ENCODE measurements at regions not wholly inside any gene's neighbourhood (a gene's known extent, or its start where the extent isn't known, plus 50 kb on each side); places are given as distances from the start of the nearest gene placed in this dataset.

- Histone ChIP-seq H3K27ac (no peak overlapping the region), H3K9me3 (no peaks in the 10 kb centered on the region), H3K36me3 (no peaks in the 10 kb centered on the region), H3K27me3 (no peaks in the 10 kb centered on the region), H3K4me1 (no peaks in the 10 kb centered on the region), H3K4me3 (no peak overlapping the region)
- 13% methylated on average over 3 of the region's 9 CpGs for WGBS
- no peak for DNase-seq (ENCODE audit: low spot score in 2 of 2)
- TF ChIP-seq, protein P1, sequence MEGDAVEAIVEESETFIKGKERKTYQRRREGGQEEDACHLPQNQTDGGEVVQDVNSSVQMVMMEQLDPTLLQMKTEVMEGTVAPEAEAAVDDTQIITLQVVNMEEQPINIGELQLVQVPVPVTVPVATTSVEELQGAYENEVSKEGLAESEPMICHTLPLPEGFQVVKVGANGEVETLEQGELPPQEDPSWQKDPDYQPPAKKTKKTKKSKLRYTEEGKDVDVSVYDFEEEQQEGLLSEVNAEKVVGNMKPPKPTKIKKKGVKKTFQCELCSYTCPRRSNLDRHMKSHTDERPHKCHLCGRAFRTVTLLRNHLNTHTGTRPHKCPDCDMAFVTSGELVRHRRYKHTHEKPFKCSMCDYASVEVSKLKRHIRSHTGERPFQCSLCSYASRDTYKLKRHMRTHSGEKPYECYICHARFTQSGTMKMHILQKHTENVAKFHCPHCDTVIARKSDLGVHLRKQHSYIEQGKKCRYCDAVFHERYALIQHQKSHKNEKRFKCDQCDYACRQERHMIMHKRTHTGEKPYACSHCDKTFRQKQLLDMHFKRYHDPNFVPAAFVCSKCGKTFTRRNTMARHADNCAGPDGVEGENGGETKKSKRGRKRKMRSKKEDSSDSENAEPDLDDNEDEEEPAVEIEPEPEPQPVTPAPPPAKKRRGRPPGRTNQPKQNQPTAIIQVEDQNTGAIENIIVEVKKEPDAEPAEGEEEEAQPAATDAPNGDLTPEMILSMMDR (IDR thresholded peaks at IDR 0.05) = no peak
- TF ChIP-seq POLR2AphosphoS5 (IDR thresholded peaks at IDR 0.05) = no peak
- no peak for TF ChIP-seq POLR2A (IDR thresholded peaks at IDR 0.05)
- no peak for TF ChIP-seq EP300 (IDR thresholded peaks at IDR 0.05)
Measured at GRCh38 chr2:104758199-104758620, 95.7 kb upstream of the POU3F3 start.

- TF ChIP-seq, protein P1 (IDR thresholded peaks at IDR 0.05) = no peak
- TF ChIP-seq POLR2AphosphoS5 (IDR thresholded peaks at IDR 0.05) = no peak
- no peak for TF ChIP-seq EP300 (IDR thresholded peaks at IDR 0.05)
- no peak for TF ChIP-seq POLR2A (IDR thresholded peaks at IDR 0.05)
- WGBS = 81% methylated on average over 8 of the region's 8 CpGs
- DNase-seq (ENCODE audit: low spot score in 2 of 2) = no peak
- Histone ChIP-seq H3K27me3 (no peaks in the 10 kb centered on the region), H3K36me3 (no peaks in the 10 kb centered on the region), H3K9me3 (no peaks in the 10 kb centered on the region), H3K4me1 (no peaks in the 10 kb centered on the region), H3K27ac (no peak overlapping the region), H3K4me3 (no peak overlapping the region)
Measured at GRCh38 chr2:104762031-104762430, 91.9 kb upstream of the POU3F3 start.

GRCh38 chr2:104766683-104767082 is 87.2 kb upstream of the POU3F3 start:
- Histone ChIP-seq H3K4me1 (no peaks in the 10 kb centered on the region), H3K9me3 (no peaks in the 10 kb centered on the region), H3K36me3 (no peaks in the 10 kb centered on the region), H3K4me3 (no peak overlapping the region), H3K27ac (no peak overlapping the region), H3K27me3 (no peaks in the 10 kb centered on the region)
- TF ChIP-seq POLR2AphosphoS5 (IDR thresholded peaks at IDR 0.05) (no peak), POLR2A (IDR thresholded peaks at IDR 0.05) (no peak), EP300 (IDR thresholded peaks at IDR 0.05) (no peak)
- TF ChIP-seq, protein P1 (IDR thresholded peaks at IDR 0.05) = no peak
- 37% methylated on average over 10 of the region's 10 CpGs for WGBS
- DNase-seq (ENCODE audit: low spot score in 2 of 2) = no peak

- Histone ChIP-seq H3K9me3 (no peaks in the 10 kb centered on the region), H3K4me3 (no peak overlapping the region), H3K27ac (no peak overlapping the region), H3K36me3 (no peaks in the 10 kb centered on the region), H3K4me1 (no peaks in the 10 kb centered on the region), H3K27me3 (no peaks in the 10 kb centered on the region)
- DNase-seq (ENCODE audit: low spot score in 2 of 2) = no peak
- 49% methylated on average over 3 of the region's 3 CpGs for WGBS
- TF ChIP-seq, protein P1 (IDR thresholded peaks at IDR 0.05) = no peak
- TF ChIP-seq POLR2A (IDR thresholded peaks at IDR 0.05) (no peak), POLR2AphosphoS5 (IDR thresholded peaks at IDR 0.05) (no peak), EP300 (IDR thresholded peaks at IDR 0.05) (no peak)
Measured at GRCh38 chr2:104768694-104769093, 85.2 kb upstream of the POU3F3 start.

- H3K36me3 ChIP-seq = no peaks in the 10 kb centered on the region
- 94% methylated on average over 1 of the region's 1 CpG for WGBS
- H3K27me3 ChIP-seq = no peaks in the 10 kb centered on the region
- TF ChIP-seq POLR2A (IDR thresholded peaks at IDR 0.05) (no peak), POLR2AphosphoS5 (IDR thresholded peaks at IDR 0.05) (no peak), EP300 (IDR thresholded peaks at IDR 0.05) (no peak)
- TF ChIP-seq, protein P1 (IDR thresholded peaks at IDR 0.05) = no peak
- no peak overlapping the region for H3K4me3 ChIP-seq
- no peak for DNase-seq (ENCODE audit: low spot score in 2 of 2)
- H3K27ac ChIP-seq = no peak overlapping the region
- no peaks in the 10 kb centered on the region for H3K9me3 ChIP-seq
- no peaks in the 10 kb centered on the region for H3K4me1 ChIP-seq
Measured at GRCh38 chr2:104769096-104769495, 84.8 kb upstream of the POU3F3 start.
